Ishikawa (cell line): ENCODE measurements at regions not wholly inside any gene's neighbourhood (a gene's known extent, or its start where the extent isn't known, plus 50 kb on each side); places are given as distances from the start of the nearest gene placed in this dataset.

ENCODE experiments used
- CEBPB ChIP-seq: IDR thresholded peaks from 2 replicates; pipeline ENCODE4 v1.6.1; 2012
- CREB1 ChIP-seq: IDR thresholded peaks from 2 replicates; pipeline ENCODE4 v1.6.1; 2012; ENCODE audit warnings: low read depth
- EGR1 ChIP-seq: IDR thresholded peaks from 2 replicates; pipeline ENCODE4 v1.6.1; 2012
- EP300 ChIP-seq: IDR thresholded peaks from 2 replicates; pipeline ENCODE4 v1.6.1; 2012; ENCODE audit warnings: borderline replicate concordance
- FOXM1 ChIP-seq: IDR thresholded peaks from 2 replicates; pipeline ENCODE4 v1.6.1; 2012; ENCODE audit warnings: low read depth, borderline replicate concordance
- MAX ChIP-seq: IDR thresholded peaks from 2 replicates; pipeline ENCODE4 v1.6.1; 2012
- TAF1 ChIP-seq: IDR thresholded peaks from 2 replicates; pipeline ENCODE4 v1.6.1; 2012; ENCODE audit warnings: low read depth, mild to moderate bottlenecking
- TEAD4 ChIP-seq: IDR thresholded peaks from 2 replicates; pipeline ENCODE4 v1.6.1; 2012
- YY1 ChIP-seq: IDR thresholded peaks from 2 replicates; pipeline ENCODE4 v1.6.1; 2012; ENCODE audit warnings: low read depth

- no peak for TF ChIP-seq CREB1
- no peak for TF ChIP-seq TAF1
- TF ChIP-seq MAX: no peak
- TF ChIP-seq TEAD4: no peak
- no peak for TF ChIP-seq YY1
- TF ChIP-seq FOXM1: no peak
- TF ChIP-seq EP300: no peak
- TF ChIP-seq CEBPB: no peak
- TF ChIP-seq EGR1: no peak
Measured at GRCh38 chr15:87245592-87245991, 1010.9 kb downstream of the NTRK3 start.
